ENCODE measurements at regions not wholly inside any gene's neighbourhood (a gene's known extent, or its start where the extent isn't known, plus 50 kb on each side); places are given as distances from the start of the nearest gene placed in this dataset.

DNA sequence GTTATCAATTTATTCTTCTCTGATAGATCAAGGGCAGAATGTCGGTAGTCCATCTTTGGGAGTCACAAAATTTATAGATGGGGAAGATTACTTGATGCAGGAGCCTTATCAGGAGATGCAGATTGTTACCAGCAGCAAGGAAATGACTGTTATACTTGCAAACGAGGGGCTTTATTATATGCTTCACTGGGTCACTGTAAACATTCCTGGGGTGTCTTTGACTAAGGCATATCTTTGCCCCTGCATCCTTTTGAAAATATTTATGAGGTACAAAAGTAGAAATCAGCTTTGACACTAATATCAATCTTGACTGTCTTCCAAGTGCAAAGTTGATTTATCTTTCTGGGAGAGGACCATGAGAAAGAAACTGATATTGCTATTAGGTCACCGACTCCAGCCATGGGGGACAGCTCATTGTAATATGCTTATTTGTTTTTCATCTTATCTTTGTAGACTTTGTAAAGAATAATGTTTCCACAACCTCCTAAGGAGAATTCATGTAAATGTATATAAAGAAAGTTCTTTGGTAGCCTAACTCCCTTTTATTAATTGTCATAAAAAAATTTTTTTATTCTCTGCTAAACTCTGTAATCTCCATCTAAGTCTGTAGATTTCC, 177.3 kb upstream of the EMCN start:
- no peak overlapping the region for H3K4me3 ChIP-seq
- H3K4me1 ChIP-seq (replicated peaks), result no peaks in the 10 kb centered on the region
- H3K36me3 ChIP-seq, result no peaks in the 10 kb centered on the region
- no peaks in the 10 kb centered on the region for H3K9me3 ChIP-seq (replicated peaks)
- H3K27me3 ChIP-seq (replicated peaks), result no peaks in the 10 kb centered on the region
- no peak for DNase-seq (ENCODE audit: low read depth in 1 of 2, low spot score in 2 of 2)
- no peak overlapping the region for H3K27ac ChIP-seq

DNA sequence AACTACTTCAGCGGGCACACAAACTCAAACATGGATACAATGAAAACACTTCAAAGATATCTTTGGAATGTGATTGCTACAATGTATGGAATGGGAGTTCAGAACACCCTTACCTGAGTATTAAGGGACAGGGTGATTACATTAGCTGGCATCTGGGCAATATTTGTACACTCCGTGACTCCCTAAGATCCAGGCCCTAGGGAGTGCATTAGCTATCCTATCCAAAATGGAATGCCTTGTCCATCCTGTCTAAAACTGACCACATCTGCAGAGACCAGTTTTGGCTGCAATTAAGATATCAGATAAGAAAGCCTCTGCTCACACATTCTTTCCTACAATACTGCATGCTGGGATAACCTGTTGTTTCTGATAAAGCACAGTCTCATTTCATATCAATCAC, 176.6 kb upstream of the EMCN start:
- Histone ChIP-seq H3K27me3 (replicated peaks) (no peaks in the 10 kb centered on the region), H3K9me3 (replicated peaks) (no peaks in the 10 kb centered on the region), H3K27ac (no peak overlapping the region), H3K4me1 (replicated peaks) (no peaks in the 10 kb centered on the region), H3K36me3 (no peaks in the 10 kb centered on the region), H3K4me3 (no peak overlapping the region)
- no peak for DNase-seq (ENCODE audit: low read depth in 1 of 2, low spot score in 2 of 2)

DNA sequence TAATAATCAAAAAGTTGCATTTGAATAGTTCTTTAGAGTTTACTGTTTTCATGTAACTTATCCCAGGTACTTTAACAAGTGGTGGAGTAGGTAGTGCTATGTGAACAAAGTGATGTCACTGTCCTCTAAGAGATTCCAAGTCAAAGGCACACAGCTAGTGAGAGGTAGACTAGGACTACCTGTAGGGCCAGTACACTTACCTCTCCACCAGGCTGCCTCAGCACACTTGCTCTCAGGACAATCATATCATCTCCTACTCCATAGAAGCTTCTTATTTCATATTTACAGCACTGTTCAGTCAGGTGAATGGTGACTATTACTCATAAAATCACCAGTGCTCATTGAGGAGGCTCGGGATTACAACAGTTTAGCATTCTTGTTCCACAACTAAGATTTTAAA, 173.0 kb upstream of the EMCN start:
- H3K4me3 ChIP-seq, result no peak overlapping the region
- H3K36me3 ChIP-seq, result no peaks in the 10 kb centered on the region
- no peaks in the 10 kb centered on the region for H3K9me3 ChIP-seq (replicated peaks)
- no peaks in the 10 kb centered on the region for H3K27me3 ChIP-seq (replicated peaks)
- DNase-seq (ENCODE audit: low read depth in 1 of 2, low spot score in 2 of 2), result no peak
- no peaks in the 10 kb centered on the region for H3K4me1 ChIP-seq (replicated peaks)
- H3K27ac ChIP-seq, result no peak overlapping the region

DNA sequence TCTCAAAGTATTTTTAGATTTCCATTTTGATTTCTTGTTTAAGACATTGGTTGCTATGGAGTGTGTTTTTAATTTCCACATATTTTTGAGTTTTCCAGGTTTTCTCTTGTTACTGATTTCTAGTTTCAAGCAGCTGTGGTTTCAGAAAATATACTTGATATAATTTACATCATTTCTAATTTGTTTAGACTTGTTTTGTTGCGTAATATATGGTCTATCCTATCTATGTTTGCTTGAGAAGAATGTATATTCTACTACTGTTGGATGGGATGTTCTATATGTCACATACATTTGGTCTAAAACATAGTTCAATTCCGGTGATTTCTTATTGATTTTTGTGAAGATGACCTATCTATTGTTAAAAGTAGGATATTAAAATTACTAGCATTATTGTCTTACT, 170.5 kb upstream of the EMCN start:
- no peak overlapping the region for H3K4me3 ChIP-seq
- no peak overlapping the region for H3K27ac ChIP-seq
- no peaks in the 10 kb centered on the region for H3K9me3 ChIP-seq (replicated peaks)
- no peaks in the 10 kb centered on the region for H3K36me3 ChIP-seq
- no peaks in the 10 kb centered on the region for H3K27me3 ChIP-seq (replicated peaks)
- DNase-seq (ENCODE audit: low read depth in 1 of 2, low spot score in 2 of 2), result no peak
- H3K4me1 ChIP-seq (replicated peaks), result no peaks in the 10 kb centered on the region

DNA sequence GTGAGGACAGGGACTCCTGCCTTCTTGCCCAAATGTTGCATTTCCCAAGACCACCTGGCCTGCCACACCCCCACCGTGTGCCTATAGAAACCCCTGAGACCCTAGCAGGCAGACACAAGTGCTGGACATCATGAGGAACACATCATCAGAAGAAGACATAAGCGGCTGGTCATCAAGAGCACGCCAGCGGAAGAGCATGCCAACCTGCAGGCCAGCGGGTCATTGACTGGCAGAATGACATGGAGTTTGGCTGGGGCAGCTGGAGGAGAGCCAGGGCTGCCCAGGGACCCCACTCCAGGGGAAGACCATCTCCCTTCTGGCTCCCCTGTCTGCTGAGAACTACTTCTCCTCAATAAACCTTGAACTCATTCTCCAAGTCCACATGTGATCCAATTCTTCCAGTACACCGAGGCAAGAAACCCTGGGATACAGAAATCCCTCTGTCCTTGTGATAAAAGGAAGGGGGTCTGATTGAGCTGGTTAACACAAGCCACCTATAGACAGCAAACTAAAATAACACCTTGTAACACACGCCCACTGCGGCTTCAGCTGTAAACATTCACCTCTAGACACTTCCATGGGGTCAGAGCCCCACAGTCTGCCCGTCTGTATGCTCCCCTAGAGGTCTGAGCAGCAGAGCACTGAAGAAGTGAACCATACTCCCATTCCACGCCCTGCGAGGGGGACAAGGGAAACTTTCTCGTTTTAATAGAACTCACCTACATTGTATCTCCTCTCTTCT, 164.8 kb upstream of the EMCN start:
- Histone ChIP-seq H3K27ac (no peak overlapping the region), H3K36me3 (no peaks in the 10 kb centered on the region), H3K4me1 (replicated peaks) (no peaks in the 10 kb centered on the region), H3K4me3 (no peak overlapping the region), H3K9me3 (replicated peaks) (no peaks in the 10 kb centered on the region), H3K27me3 (replicated peaks) (no peaks in the 10 kb centered on the region)
- DNase-seq (ENCODE audit: low read depth in 1 of 2, low spot score in 2 of 2), result no peak

DNA sequence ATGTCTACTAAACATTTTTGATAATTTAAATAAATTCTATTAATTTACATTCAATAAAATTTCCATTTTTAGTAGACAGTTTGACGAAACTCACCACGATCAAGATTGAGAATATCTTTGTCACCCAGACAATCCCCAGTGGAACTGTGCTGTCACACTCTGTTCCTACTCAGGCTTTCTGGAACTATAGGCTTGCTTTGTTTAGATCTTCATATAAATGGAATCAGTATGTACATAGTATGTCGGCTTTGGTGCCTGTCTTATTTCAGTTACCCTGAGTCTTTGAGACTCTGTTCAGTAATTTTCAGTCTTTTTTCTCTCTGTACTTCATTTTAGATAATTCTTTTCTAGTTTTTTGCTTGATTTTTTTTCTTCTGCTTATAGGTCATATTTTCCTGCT, 163.5 kb upstream of the EMCN start:
- no peak overlapping the region for H3K27ac ChIP-seq
- no peaks in the 10 kb centered on the region for H3K4me1 ChIP-seq (replicated peaks)
- H3K9me3 ChIP-seq (replicated peaks), result no peaks in the 10 kb centered on the region
- no peaks in the 10 kb centered on the region for H3K27me3 ChIP-seq (replicated peaks)
- H3K4me3 ChIP-seq, result no peak overlapping the region
- H3K36me3 ChIP-seq, result no peaks in the 10 kb centered on the region
- no peak for DNase-seq (ENCODE audit: low read depth in 1 of 2, low spot score in 2 of 2)

DNA sequence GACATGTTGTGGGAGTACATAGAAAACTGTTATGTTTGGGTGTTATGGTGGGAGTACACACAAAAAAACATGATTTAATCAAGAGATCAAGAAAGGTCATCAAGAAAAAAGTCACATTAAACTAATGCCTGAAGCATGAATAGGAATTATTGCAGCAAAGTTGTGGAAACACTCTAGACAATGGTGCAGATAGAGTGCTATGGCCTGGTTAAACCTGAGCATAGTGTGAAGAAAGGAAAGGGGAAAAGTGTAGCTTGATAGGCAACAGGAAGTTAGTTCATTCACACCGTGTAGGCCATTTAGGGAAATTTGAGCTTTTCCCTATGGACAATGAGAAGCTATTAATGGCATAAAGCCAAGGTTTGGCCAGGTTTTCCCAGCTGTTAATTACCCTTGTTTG, 162.1 kb upstream of the EMCN start:
- no peak for DNase-seq (ENCODE audit: low read depth in 1 of 2, low spot score in 2 of 2)
- no peaks in the 10 kb centered on the region for H3K36me3 ChIP-seq
- H3K9me3 ChIP-seq (replicated peaks), result no peaks in the 10 kb centered on the region
- no peak overlapping the region for H3K27ac ChIP-seq
- no peak overlapping the region for H3K4me3 ChIP-seq
- H3K27me3 ChIP-seq (replicated peaks), result no peaks in the 10 kb centered on the region
- H3K4me1 ChIP-seq (replicated peaks), result no peaks in the 10 kb centered on the region

DNA sequence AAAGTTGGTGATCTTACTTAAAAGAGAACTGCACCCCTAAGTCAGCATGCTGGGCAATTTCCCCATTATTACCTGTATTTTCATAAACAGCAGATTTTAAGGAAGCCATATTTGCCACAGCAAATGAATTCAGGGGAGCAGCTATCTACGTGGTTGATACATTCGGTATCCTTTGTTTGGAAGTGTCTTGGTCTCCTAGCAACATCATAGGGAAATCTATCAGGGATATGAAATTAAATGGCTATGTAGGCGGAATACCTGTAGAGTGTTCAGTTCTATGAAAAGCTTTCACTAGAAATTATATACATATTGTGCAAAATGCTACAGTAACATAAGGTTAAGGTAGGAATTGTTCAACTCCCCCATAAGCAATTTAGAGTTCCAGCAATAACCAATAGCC, 157.2 kb upstream of the EMCN start:
- no peak for DNase-seq (ENCODE audit: low read depth in 1 of 2, low spot score in 2 of 2)
- Histone ChIP-seq H3K27me3 (replicated peaks) (no peaks in the 10 kb centered on the region), H3K36me3 (no peaks in the 10 kb centered on the region), H3K9me3 (replicated peaks) (no peaks in the 10 kb centered on the region), H3K27ac (no peak overlapping the region), H3K4me3 (no peak overlapping the region), H3K4me1 (replicated peaks) (no peaks in the 10 kb centered on the region)

DNA sequence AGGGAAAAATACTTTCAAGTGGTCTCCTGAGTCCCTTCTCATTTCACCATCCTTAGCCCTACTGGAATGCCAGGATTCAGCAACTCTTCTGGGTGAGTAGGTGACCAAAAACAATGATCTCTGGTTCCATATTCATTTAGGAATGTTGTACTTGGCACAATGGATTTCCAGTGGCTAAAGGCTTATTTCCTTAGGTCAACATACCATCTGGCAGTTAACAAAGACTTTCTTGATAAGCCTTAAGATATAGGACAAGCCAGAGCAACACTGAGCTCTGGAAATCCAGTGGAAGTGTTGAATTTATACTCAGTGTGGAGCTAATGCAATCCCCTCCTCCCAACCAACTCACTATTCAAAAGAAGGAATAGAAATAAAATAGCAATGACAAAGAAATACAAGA, 139.4 kb upstream of the EMCN start:
- Histone ChIP-seq H3K4me3 (no peak overlapping the region), H3K36me3 (no peaks in the 10 kb centered on the region), H3K4me1 (replicated peaks) (no peaks in the 10 kb centered on the region), H3K27me3 (replicated peaks) (no peaks in the 10 kb centered on the region), H3K27ac (no peak overlapping the region), H3K9me3 (replicated peaks) (no peaks in the 10 kb centered on the region)
- DNase-seq (ENCODE audit: low read depth in 1 of 2, low spot score in 2 of 2), result no peak

DNA sequence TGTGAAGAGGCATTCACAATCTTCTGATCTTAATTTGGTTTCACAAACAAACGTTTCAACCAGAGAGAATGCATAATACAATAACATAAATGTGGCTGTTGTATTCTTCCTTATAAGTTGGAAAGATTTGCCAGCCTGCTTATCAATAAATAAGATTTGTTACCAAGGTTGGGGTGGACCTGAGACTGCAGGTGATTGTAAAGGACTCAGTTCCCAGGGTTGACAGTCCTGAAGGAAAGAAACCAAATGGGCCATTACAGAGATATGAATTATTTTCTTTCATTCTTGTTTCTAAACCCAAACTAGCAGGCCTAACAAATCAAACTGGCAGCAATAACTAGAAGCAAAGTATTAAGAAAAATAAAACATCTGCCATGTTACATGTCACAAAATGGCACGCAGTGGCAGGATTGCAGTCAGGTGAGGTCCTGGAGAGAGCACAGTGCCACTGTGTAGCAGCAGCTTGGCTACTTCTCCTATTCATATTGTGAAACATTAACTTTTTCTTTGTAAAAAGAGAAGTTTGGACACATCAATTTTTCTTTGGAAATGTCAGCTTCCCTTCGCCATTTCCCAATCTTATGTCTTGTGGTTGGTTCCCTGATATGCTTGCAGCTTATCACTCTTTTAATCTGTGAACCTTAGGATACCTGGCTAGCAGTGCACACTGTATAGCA, 133.8 kb upstream of the EMCN start:
- Histone ChIP-seq H3K4me3 (no peak overlapping the region), H3K27me3 (replicated peaks) (no peaks in the 10 kb centered on the region), H3K36me3 (no peaks in the 10 kb centered on the region), H3K4me1 (replicated peaks) (no peaks in the 10 kb centered on the region), H3K9me3 (replicated peaks) (no peaks in the 10 kb centered on the region), H3K27ac (no peak overlapping the region)
- DNase-seq (ENCODE audit: low read depth in 1 of 2, low spot score in 2 of 2), result no peak

DNA sequence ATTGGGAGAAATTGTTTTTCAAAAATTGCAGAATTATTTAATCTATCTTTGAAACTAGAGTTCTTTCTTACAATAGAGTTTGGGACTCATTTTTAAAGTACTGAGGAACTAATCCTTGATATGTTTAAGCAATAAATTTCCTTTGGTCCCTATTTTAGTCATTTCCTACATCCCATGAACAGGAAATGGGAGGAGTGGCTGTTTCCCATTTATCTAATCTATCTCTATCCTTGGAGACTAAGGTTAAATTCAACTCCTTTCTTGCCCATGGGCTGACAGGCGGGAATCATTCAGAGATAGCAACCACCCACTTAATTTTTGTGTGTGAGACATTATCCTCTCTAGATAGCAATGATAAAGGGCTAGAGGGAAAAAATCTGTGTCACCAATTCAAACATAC, 131.6 kb upstream of the EMCN start:
- Histone ChIP-seq H3K27me3 (replicated peaks) (no peaks in the 10 kb centered on the region), H3K4me3 (no peak overlapping the region), H3K9me3 (replicated peaks) (no peaks in the 10 kb centered on the region), H3K4me1 (replicated peaks) (no peaks in the 10 kb centered on the region), H3K27ac (no peak overlapping the region), H3K36me3 (no peaks in the 10 kb centered on the region)
- no peak for DNase-seq (ENCODE audit: low read depth in 1 of 2, low spot score in 2 of 2)

DNA sequence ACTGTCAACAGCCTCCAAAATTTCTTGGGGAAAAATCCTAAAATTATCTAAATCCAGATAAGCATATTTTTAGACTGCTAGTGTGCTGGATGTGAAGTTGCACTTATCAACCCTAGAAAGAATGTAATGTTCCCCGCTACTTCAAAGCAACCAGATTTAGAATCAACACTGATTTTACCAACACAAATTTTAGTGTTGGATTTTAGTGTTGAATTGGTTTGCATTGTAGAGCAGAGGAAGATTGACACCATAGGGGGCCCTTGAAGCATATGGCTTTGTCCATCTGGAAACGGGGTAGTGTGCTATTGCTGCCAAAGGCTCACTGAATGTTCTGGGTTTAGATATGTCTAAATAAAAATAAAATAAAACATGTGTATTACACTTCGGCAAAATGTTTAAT, 126.3 kb upstream of the EMCN start:
- no peak for DNase-seq (ENCODE audit: low read depth in 1 of 2, low spot score in 2 of 2)

DNA sequence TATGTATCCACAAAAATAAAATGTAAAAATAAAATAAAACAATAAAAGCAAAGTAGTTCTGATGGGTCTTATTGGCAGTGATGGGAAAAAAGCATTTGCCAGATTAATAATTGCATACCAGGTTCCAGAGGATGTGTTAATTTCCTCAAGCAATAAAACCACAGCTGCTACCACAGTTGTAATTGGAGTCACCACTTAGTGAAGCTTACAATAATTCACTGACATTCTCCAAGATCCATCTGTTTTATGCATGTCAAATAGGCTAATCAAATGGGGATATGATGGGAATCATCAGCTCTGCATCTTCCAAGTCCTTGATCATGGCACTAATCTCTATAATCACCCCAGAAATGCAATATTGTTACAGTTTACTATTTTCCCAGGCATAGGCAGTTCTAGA, 123.5 kb upstream of the EMCN start:
- DNase-seq (ENCODE audit: low read depth in 1 of 2, low spot score in 2 of 2), result no peak
- Histone ChIP-seq H3K27me3 (replicated peaks) (no peaks in the 10 kb centered on the region), H3K4me1 (replicated peaks) (no peaks in the 10 kb centered on the region), H3K36me3 (no peaks in the 10 kb centered on the region), H3K4me3 (no peak overlapping the region), H3K27ac (no peak overlapping the region), H3K9me3 (replicated peaks) (no peaks in the 10 kb centered on the region)

More for the DNA sequence above, 126.3 kb upstream of the EMCN start:
- Histone ChIP-seq H3K27ac (no peak overlapping the region), H3K9me3 (replicated peaks) (no peaks in the 10 kb centered on the region), H3K36me3 (no peaks in the 10 kb centered on the region), H3K27me3 (replicated peaks) (no peaks in the 10 kb centered on the region), H3K4me1 (replicated peaks) (no peaks in the 10 kb centered on the region), H3K4me3 (no peak overlapping the region)

DNA sequence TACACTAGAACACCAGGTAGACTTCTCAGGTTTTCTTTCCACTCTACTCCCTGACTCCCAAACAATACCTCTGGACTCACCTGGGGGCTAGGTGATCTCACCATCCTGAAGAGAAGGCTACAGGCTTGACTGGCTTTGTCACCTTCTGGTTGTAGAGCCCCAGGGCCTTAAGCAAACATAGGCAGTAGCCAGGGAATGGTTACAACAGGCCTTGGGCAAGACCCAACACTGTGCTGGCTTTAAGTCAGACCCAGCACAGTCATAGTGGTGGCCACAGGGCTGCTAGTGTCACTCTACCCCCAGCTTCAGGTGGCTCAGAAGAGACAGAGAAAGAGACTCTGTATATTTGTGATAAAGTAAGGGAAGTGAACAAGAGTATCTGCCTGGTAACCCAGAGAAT, 118.1 kb upstream of the EMCN start:
- Histone ChIP-seq H3K27me3 (replicated peaks) (no peaks in the 10 kb centered on the region), H3K4me3 (no peak overlapping the region), H3K4me1 (replicated peaks) (no peaks in the 10 kb centered on the region), H3K9me3 (replicated peaks) (no peaks in the 10 kb centered on the region; the same call in 1 of the 2 replicates), H3K36me3 (no peaks in the 10 kb centered on the region), H3K27ac (no peak overlapping the region)
- DNase-seq (ENCODE audit: low read depth in 1 of 2, low spot score in 2 of 2), result no peak

All from SJSA1 (cell line).